IgD-negative memory B cell (primary cell): ENCODE measurements at regions not wholly inside any gene's neighbourhood (a gene's known extent, or its start where the extent isn't known, plus 50 kb on each side); places are given as distances from the start of the nearest gene placed in this dataset.

Source experiments
- H3K27ac Mint-ChIP-seq, 3 donors: one replicate each; pipeline ENCODE4 v1.8.0; 2020 to 2022; ENCODE audit warnings: mild to moderate bottlenecking in 3 of 3, mixed read lengths in 3 of 3, moderate library complexity in 1 of 3
- H3K27me3 Mint-ChIP-seq: one replicate; pipeline ENCODE4 v1.8.0; 2021; ENCODE audit warnings: mixed read lengths
- H3K36me3 Mint-ChIP-seq: one replicate; pipeline ENCODE4 v1.8.0; 2020; ENCODE audit warnings: mild to moderate bottlenecking, mixed read lengths
- H3K4me1 Mint-ChIP-seq, 3 donors: one replicate each; pipeline ENCODE4 v1.8.0; 2020 to 2022; ENCODE audit warnings: mixed read lengths in 3 of 3, mild to moderate bottlenecking in 1 of 3
- H3K4me3 Mint-ChIP-seq, 4 donors: one replicate each; pipeline ENCODE4 v1.8.0; 2020 to 2022; ENCODE audit warnings: mild to moderate bottlenecking in 4 of 4, mixed read lengths in 4 of 4, moderate library complexity in 3 of 4
- H3K9me3 Mint-ChIP-seq, 3 donors: one replicate each; pipeline ENCODE4 v1.8.0; 2020 to 2021; ENCODE audit warnings: mixed read lengths in 3 of 3, mild to moderate bottlenecking in 1 of 3

GRCh38 chr2:75360945-75361344 is 161.6 kb upstream of the TACR1 start:
- Mint-ChIP-seq H3K9me3 (peaks cover 5 to 12% (median 10%) of the 10 kb centered on the region in 3 donors), H3K27ac (no peak overlapping the region)

GRCh38 chr2:75356865-75357264 is 157.5 kb upstream of the TACR1 start:
- no peaks in the 10 kb centered on the region for H3K27me3 Mint-ChIP-seq
- no peak overlapping the region for H3K4me3 Mint-ChIP-seq
- peaks cover 0 to 6% (median 4%) of the 10 kb centered on the region in 3 donors for H3K9me3 Mint-ChIP-seq
- H3K4me1 Mint-ChIP-seq = no peaks in the 10 kb centered on the region
- H3K27ac Mint-ChIP-seq = no peak overlapping the region
- H3K36me3 Mint-ChIP-seq = peaks cover 4% of the 10 kb centered on the region

More at GRCh38 chr2:75360945-75361344, 161.6 kb upstream of the TACR1 start:
- Mint-ChIP-seq H3K27me3 (no peaks in the 10 kb centered on the region), H3K4me3 (no peak overlapping the region), H3K4me1 (no peaks in the 10 kb centered on the region), H3K36me3 (peaks cover 2% of the 10 kb centered on the region)

- no peaks in the 10 kb centered on the region for H3K27me3 Mint-ChIP-seq
- peaks cover 4% of the 10 kb centered on the region for H3K36me3 Mint-ChIP-seq
- H3K4me3 Mint-ChIP-seq = no peak overlapping the region
- no peak overlapping the region for H3K27ac Mint-ChIP-seq
- H3K9me3 Mint-ChIP-seq = peaks cover 0 to 9% (median 2%) of the 10 kb centered on the region in 3 donors
- no peaks in the 10 kb centered on the region for H3K4me1 Mint-ChIP-seq
Observed at GRCh38 chr2:75353131-75353530, 153.8 kb upstream of the TACR1 start.

GRCh38 chr2:75348307-75348706 is 149.0 kb upstream of the TACR1 start:
- H3K36me3 Mint-ChIP-seq = peaks cover 3% of the 10 kb centered on the region
- no peak overlapping the region for H3K4me3 Mint-ChIP-seq
- peaks cover 0 to 9% (median 0%) of the 10 kb centered on the region in 3 donors for H3K9me3 Mint-ChIP-seq
- H3K27ac Mint-ChIP-seq = no peak overlapping the region
- H3K4me1 Mint-ChIP-seq = peaks cover 0 to 6% (median 0%) of the 10 kb centered on the region in 3 donors
- H3K27me3 Mint-ChIP-seq = no peaks in the 10 kb centered on the region

- Mint-ChIP-seq H3K4me1 (peaks cover 0 to 6% (median 0%) of the 10 kb centered on the region in 3 donors), H3K27ac (no peak overlapping the region)
Observed at GRCh38 chr2:75344146-75344545, 144.8 kb upstream of the TACR1 start.

GRCh38 chr2:75342504-75343175 is 143.3 kb upstream of the TACR1 start:
- Mint-ChIP-seq H3K27ac (no peak overlapping the region), H3K9me3 (peaks cover 0 to 2% (median 0%) of the 10 kb centered on the region in 3 donors), H3K27me3 (no peaks in the 10 kb centered on the region), H3K4me1 (peaks cover 0 to 6% (median 0%) of the 10 kb centered on the region in 3 donors), H3K4me3 (no peak overlapping the region), H3K36me3 (no peaks in the 10 kb centered on the region)

More at GRCh38 chr2:75344146-75344545, 144.8 kb upstream of the TACR1 start:
- Mint-ChIP-seq H3K36me3 (no peaks in the 10 kb centered on the region), H3K9me3 (peaks cover 0 to 2% (median 0%) of the 10 kb centered on the region in 3 donors), H3K4me3 (no peak overlapping the region), H3K27me3 (no peaks in the 10 kb centered on the region)

GRCh38 chr2:75340560-75340959 is 141.2 kb upstream of the TACR1 start:
- H3K9me3 Mint-ChIP-seq = no peaks in the 10 kb centered on the region
- H3K36me3 Mint-ChIP-seq = no peaks in the 10 kb centered on the region
- no peaks in the 10 kb centered on the region for H3K27me3 Mint-ChIP-seq
- H3K27ac Mint-ChIP-seq = no peak overlapping the region
- no peak overlapping the region for H3K4me3 Mint-ChIP-seq
- peaks cover 0 to 6% (median 0%) of the 10 kb centered on the region in 3 donors for H3K4me1 Mint-ChIP-seq

GRCh38 chr2:75338461-75338860 is 139.1 kb upstream of the TACR1 start:
- Mint-ChIP-seq H3K27me3 (no peaks in the 10 kb centered on the region), H3K27ac (peak overlapping the region in 1 of 3 donors; percentile 16), H3K9me3 (no peaks in the 10 kb centered on the region), H3K4me3 (no peak overlapping the region), H3K4me1 (peaks cover 0 to 1% (median 0%) of the 10 kb centered on the region in 3 donors), H3K36me3 (no peaks in the 10 kb centered on the region)

- H3K4me3 Mint-ChIP-seq = no peak overlapping the region
- no peaks in the 10 kb centered on the region for H3K4me1 Mint-ChIP-seq
- no peaks in the 10 kb centered on the region for H3K9me3 Mint-ChIP-seq
- no peaks in the 10 kb centered on the region for H3K27me3 Mint-ChIP-seq
- no peaks in the 10 kb centered on the region for H3K36me3 Mint-ChIP-seq
- H3K27ac Mint-ChIP-seq = no peak overlapping the region
Observed at GRCh38 chr2:75337619-75338018, 138.3 kb upstream of the TACR1 start.

GRCh38 chr2:75337016-75337415 is 137.7 kb upstream of the TACR1 start:
- Mint-ChIP-seq H3K36me3 (no peaks in the 10 kb centered on the region), H3K27me3 (no peaks in the 10 kb centered on the region), H3K27ac (no peak overlapping the region), H3K9me3 (no peaks in the 10 kb centered on the region), H3K4me1 (no peaks in the 10 kb centered on the region), H3K4me3 (no peak overlapping the region)

- Mint-ChIP-seq H3K27ac (no peak overlapping the region), H3K27me3 (no peaks in the 10 kb centered on the region), H3K4me1 (no peaks in the 10 kb centered on the region), H3K4me3 (no peak overlapping the region), H3K36me3 (no peaks in the 10 kb centered on the region), H3K9me3 (no peaks in the 10 kb centered on the region)
Observed at GRCh38 chr2:75336451-75336850, 137.1 kb upstream of the TACR1 start.

GRCh38 chr2:75334076-75334475 is 134.8 kb upstream of the TACR1 start:
- Mint-ChIP-seq H3K27me3 (no peaks in the 10 kb centered on the region), H3K27ac (no peak overlapping the region), H3K9me3 (no peaks in the 10 kb centered on the region), H3K36me3 (no peaks in the 10 kb centered on the region), H3K4me1 (no peaks in the 10 kb centered on the region), H3K4me3 (no peak overlapping the region)

- H3K27ac Mint-ChIP-seq = no peak overlapping the region
- H3K4me1 Mint-ChIP-seq = no peaks in the 10 kb centered on the region
- H3K27me3 Mint-ChIP-seq = no peaks in the 10 kb centered on the region
- no peaks in the 10 kb centered on the region for H3K9me3 Mint-ChIP-seq
- no peak overlapping the region for H3K4me3 Mint-ChIP-seq
- no peaks in the 10 kb centered on the region for H3K36me3 Mint-ChIP-seq
Observed at GRCh38 chr2:75333646-75334045, 134.3 kb upstream of the TACR1 start.

- no peak overlapping the region for H3K27ac Mint-ChIP-seq
- peaks cover 0 to 8% (median 4%) of the 10 kb centered on the region in 3 donors for H3K4me1 Mint-ChIP-seq
- no peak overlapping the region for H3K4me3 Mint-ChIP-seq
- no peaks in the 10 kb centered on the region for H3K9me3 Mint-ChIP-seq
- no peaks in the 10 kb centered on the region for H3K36me3 Mint-ChIP-seq
- H3K27me3 Mint-ChIP-seq = no peaks in the 10 kb centered on the region
Observed at GRCh38 chr2:75328156-75328555, 128.8 kb upstream of the TACR1 start.

GRCh38 chr2:75327334-75327733 is 128.0 kb upstream of the TACR1 start:
- no peak overlapping the region for H3K4me3 Mint-ChIP-seq
- no peaks in the 10 kb centered on the region for H3K9me3 Mint-ChIP-seq
- H3K27ac Mint-ChIP-seq = no peak overlapping the region
- no peaks in the 10 kb centered on the region for H3K27me3 Mint-ChIP-seq
- H3K4me1 Mint-ChIP-seq = peaks cover 0 to 8% (median 4%) of the 10 kb centered on the region in 3 donors
- no peaks in the 10 kb centered on the region for H3K36me3 Mint-ChIP-seq

- H3K4me3 Mint-ChIP-seq = no peak overlapping the region
- H3K36me3 Mint-ChIP-seq = no peaks in the 10 kb centered on the region
- no peak overlapping the region for H3K27ac Mint-ChIP-seq
- H3K9me3 Mint-ChIP-seq = no peaks in the 10 kb centered on the region
- H3K27me3 Mint-ChIP-seq = no peaks in the 10 kb centered on the region
- peaks cover 0 to 8% (median 4%) of the 10 kb centered on the region in 3 donors for H3K4me1 Mint-ChIP-seq
Observed at GRCh38 chr2:75326645-75327044, 127.3 kb upstream of the TACR1 start.
